Iris pigment epithelial cell (primary cell): ENCODE measurements at regions not wholly inside any gene's neighbourhood (a gene's known extent, or its start where the extent isn't known, plus 50 kb on each side); places are given as distances from the start of the nearest gene placed in this dataset.
"Not testable (repeated sequence)": the region's sequence is repeated elsewhere in the genome, so short reads cannot be mapped to it uniquely, and the experiment has no call there.

Experiments
- DNase-seq: peaks from one replicate; pipeline ENCODE4 v3.0.0-alpha.2; 2011; ENCODE audit warnings: low read depth

DNA sequence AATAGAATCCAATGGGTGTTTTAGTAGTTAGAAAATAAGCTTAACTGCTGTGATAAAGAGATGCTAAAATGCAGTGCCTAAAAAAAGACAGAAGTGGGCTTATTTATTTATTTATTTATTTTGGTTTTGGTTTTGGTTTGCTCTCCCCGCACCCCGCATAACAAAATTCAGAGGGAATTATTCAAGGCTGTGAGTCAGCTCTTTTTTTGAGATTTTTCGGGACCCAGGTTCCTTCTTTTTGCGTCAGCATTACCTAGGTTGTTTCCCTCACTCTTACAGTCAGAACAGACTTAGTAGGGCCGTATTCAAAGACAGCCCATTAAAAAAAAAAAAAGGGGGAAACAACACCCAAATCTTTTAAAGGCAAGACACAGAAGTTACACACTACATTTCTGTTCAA is 1495.5 kb upstream of the ADGRL3 start:
- DNase-seq: no peak

DNA sequence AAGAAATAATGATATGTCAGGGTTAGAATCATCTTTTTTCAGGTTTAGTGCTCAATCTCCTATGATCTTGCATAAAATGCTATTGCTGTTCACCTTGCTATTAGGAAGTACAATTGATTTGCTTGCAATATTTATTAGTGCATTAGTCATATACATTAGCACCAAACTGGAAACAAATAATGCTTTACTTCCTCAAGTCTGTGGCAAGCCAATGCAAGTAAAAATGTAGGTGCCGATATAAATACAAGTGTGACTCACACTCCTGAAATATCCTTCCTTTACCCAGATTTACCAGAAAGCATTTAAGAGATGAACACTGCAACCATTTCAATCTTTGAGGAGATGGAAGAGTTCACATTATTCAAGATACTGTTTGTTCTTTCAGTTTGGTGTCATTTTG is 1487.7 kb upstream of the ADGRL3 start:
- DNase-seq: no peak

- DNase-seq: not testable (repeated sequence)
These were observed 1475.8 kb upstream of the ADGRL3 start for GRCh38 chr4:59724286-59724685.

GRCh38 chr4:59727745-59728144 is 1472.4 kb upstream of the ADGRL3 start:
- no peak for DNase-seq

DNA sequence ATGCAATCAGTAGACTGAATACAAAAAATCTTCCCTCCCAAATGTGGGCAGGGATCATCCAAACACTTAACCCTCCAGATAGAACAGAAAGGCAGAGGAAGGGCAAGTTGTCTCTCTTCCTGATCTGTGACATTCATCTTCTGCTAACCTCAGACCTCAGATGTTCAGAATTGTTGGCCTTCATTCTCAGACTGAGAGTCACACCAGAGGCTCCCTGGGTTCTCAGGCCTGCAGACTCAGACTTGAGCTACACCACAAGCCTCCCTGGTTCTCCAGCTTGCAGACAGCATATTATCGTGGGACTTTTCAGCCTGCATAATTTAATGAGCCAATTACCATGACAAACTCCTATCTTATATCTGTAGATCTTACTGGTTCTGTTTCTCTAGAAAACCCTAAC is 1471.6 kb upstream of the ADGRL3 start:
- DNase-seq: no peak

DNA sequence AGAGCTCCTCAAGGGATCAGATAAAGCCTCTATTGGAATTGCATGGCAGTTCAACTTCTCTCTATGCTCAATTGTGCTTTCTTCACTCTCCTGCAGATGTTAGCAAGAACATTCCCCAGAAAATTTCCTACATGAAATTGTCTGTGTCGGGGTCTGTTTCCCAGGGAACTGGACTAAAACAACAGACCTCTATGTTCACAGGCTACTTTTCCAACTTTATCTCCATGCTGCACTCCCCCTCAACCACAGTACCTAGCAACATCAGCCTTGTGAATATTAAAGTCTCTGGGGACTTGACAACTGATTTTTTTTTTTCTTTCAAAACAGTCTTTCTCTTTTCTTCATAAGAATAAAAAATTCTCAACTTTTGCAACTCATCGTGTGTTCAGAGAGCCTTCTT is 1470.8 kb upstream of the ADGRL3 start:
- DNase-seq: no peak

DNA sequence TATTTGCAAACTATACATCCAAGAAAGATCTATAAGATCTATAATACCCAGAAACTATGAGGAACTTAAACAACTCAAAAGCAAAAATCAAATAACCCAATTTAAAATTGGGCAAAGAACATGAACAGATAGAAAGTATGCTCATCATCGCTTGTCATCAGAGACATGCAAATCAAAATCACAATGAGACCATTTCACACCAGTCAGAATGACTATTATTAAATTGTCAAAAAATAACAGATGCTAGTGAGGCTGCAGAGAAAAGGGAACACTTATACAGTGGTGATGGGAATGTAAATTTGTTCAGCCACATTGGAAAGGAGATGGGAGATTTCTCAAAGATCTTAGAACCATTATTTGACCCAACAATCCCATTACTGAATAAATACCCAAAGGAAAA is 1451.7 kb upstream of the ADGRL3 start:
- DNase-seq: no peak

- DNase-seq: no peak
These were observed 1440.9 kb upstream of the ADGRL3 start for GRCh38 chr4:59759082-59759825.

- no peak for DNase-seq
These were observed 1437.8 kb upstream of the ADGRL3 start for GRCh38 chr4:59762344-59762743.

- DNase-seq: no peak
These were observed 1429.4 kb upstream of the ADGRL3 start for GRCh38 chr4:59770601-59771264.

- DNase-seq: no peak
These were observed 1427.4 kb upstream of the ADGRL3 start for GRCh38 chr4:59772641-59773139.

GRCh38 chr4:59780271-59780670 is 1419.9 kb upstream of the ADGRL3 start:
- DNase-seq: not testable (repeated sequence)

GRCh38 chr4:59805176-59805575 is 1395.0 kb upstream of the ADGRL3 start:
- no peak for DNase-seq

- DNase-seq: no peak
These were observed 1385.6 kb upstream of the ADGRL3 start for GRCh38 chr4:59814402-59815010.

- no peak for DNase-seq
These were observed 1381.5 kb upstream of the ADGRL3 start for GRCh38 chr4:59818656-59819055.

GRCh38 chr4:59823311-59823710 is 1376.8 kb upstream of the ADGRL3 start:
- no peak for DNase-seq

GRCh38 chr4:59825104-59825503 is 1375.0 kb upstream of the ADGRL3 start:
- no peak for DNase-seq

DNA sequence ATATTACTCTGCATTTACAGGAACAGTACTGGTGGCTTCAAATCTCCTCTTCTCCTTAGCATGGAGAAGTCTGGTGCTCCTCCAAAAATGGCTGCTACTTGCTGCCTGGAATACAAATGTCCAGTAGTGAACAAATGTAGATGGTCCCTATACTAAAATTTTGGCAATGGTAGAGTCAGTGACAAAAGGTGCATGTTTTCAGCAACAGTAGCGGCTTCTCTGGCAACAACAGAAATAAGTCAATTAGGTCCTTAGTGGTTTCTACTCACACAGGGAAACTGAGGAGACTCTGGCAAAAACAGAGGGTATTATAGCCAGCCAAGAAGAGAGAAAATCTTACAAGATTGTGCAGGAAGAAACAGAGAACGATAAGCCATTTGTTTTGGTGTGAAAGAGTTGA is 1368.4 kb upstream of the ADGRL3 start:
- no peak for DNase-seq

GRCh38 chr4:59834943-59835342 is 1365.2 kb upstream of the ADGRL3 start:
- no peak for DNase-seq

DNA sequence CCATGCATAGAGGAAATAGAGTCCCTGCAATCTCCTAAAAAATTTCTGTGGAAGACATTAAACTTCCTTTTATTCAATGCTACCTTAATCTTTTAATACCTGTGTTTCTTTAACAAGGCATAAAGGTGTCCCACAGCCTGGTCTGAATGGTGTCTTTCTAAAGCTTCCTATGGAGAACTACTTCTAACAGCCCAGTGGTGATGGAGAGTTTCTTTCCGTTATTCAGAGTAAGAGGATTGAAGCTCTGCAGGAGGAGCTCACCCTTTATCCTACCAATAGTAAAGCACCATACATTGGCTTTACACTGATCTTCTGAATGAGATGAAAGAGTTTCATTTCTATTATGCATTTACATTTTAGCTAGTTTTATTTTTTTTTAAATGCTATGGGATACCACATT is 1362.4 kb upstream of the ADGRL3 start:
- DNase-seq: no peak

GRCh38 chr4:59838236-59838635 is 1361.9 kb upstream of the ADGRL3 start:
- DNase-seq: no peak

DNA sequence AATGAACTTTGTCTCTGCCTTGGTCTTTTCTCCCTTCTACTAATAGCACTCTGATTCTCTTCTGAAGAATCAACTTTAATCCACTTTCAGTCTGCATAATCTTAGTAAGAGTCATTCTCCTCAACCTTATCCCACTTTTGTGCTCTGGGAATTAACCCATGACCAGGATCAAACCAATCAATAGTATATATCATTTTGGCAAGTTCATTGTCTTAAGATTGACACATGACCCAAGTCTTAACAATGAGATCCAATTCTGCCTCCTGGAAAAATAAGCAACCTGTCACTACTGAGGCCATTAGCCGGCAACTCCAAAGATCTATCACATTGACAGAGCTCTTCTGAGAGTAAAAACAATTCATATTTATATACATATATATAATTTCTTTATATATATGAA is 1358.4 kb upstream of the ADGRL3 start:
- no peak for DNase-seq

DNA sequence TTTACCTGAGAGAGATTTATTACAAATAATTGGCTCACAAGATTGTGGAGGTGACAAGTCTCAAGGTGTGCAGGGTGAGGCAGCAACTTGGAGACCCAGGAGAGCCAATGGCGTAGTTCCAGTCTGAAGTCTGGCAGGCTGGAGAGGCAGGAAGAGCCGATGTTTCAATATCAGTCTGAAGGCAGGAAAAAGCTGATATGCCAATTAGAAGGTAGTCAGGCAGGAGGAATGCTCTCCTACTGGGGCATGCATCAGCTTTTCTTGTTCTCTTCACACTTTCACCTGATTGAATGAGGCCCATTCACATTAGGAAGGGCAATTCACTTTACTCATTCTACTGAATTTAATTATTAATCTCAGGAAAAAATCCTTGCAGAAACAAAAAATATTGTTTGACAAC is 1351.7 kb upstream of the ADGRL3 start:
- no peak for DNase-seq
